Upper lobe of left lung (tissue), 6 donors: ENCODE measurements at regions not wholly inside any gene's neighbourhood (a gene's known extent, or its start where the extent isn't known, plus 50 kb on each side); places are given as distances from the start of the nearest gene placed in this dataset.

Experiments
- ATAC-seq, 2 donors: fragments of 200-7000 bp; cut with Tn5 transposase; one replicate each; pipeline ENCODE4 v1.9.1; 2022; ENCODE audit warnings: mild to moderate bottlenecking in 2 of 2, moderate library complexity in 2 of 2; ENCODE audit not compliant: low FRiP score in 2 of 2
- DNase-seq, 2 donors: peaks; one replicate each; pipeline ENCODE4 v3.0.0-alpha.2; 2019 to 2020
- H3K27ac ChIP-seq, 4 donors: fragments of 200-600 bp; sonication (generic); one replicate each; pipeline ENCODE4 v1.5.1; 2016 to 2019
- H3K27me3 ChIP-seq, 4 donors: fragments of 200-600 bp; sonication (generic); one replicate each; pipeline ENCODE4 v1.5.1; 2017 to 2019
- H3K36me3 ChIP-seq, 4 donors: fragments of 200-600 bp; sonication (generic); one replicate each; pipeline ENCODE4 v1.5.1; 2016 to 2019
- H3K4me1 ChIP-seq, 4 donors: fragments of 200-600 bp; sonication (generic); one replicate each; pipeline ENCODE4 v1.5.1; 2018 to 2019
- H3K4me3 ChIP-seq, 4 donors: fragments of 200-600 bp; sonication (generic); one replicate each; pipeline ENCODE4 v1.5.1; 2017 to 2019; ENCODE audit warnings: mild to moderate bottlenecking in 2 of 4, moderate library complexity in 1 of 4
- H3K9me3 ChIP-seq, 4 donors: fragments of 200-600 bp; sonication (generic); one replicate each; pipeline ENCODE4 v1.5.1; 2018 to 2019
- EP300 ChIP-seq, 4 donors: sonication (generic); formaldehyde crosslinking; IDR thresholded peaks; one replicate each; pipeline ENCODE4 v1.5.1; 2017; ENCODE audit warnings: antibody characterized with exemption in 4 of 4, control low read depth in 2 of 4
- POLR2A ChIP-seq, 4 donors: fragments of 450-650 bp; IDR thresholded peaks; one replicate each; pipeline ENCODE4 v1.5.1; 2016 to 2017; ENCODE audit warnings: antibody characterized with exemption in 4 of 4, mild to moderate bottlenecking in 2 of 4
- POLR2AphosphoS5 ChIP-seq, 2 donors: sonication (generic); formaldehyde crosslinking; IDR thresholded peaks; one replicate each; pipeline ENCODE4 v1.5.1; 2017; ENCODE audit warnings: antibody characterized with exemption in 2 of 2
- WGBS, 2 donors: methylation state at CpG; one replicate each; pipeline ENCODE4 v1.1.5; 2017 to 2018; 5-methylcytosine and 5-hydroxymethylcytosine counted together
- TF ChIP-seq, protein P1 (sequence below), 6 experiments: fragments of 450-650 bp in 4 of 6; fragments of 200-600 bp in 2 of 6; sonication (generic) in 2 of 6; IDR thresholded peaks; one replicate each; pipeline ENCODE4 v1.5.1; 2016 to 2019; ENCODE audit warnings: antibody characterized with exemption in 6 of 6
- donor health status: DM: no; HTN: no; CAD: no; lungs with moderate emphysema.
- donor health status: DM: no; HTN: yes; CAD: no; lungs with severe emphysema.

DNA sequence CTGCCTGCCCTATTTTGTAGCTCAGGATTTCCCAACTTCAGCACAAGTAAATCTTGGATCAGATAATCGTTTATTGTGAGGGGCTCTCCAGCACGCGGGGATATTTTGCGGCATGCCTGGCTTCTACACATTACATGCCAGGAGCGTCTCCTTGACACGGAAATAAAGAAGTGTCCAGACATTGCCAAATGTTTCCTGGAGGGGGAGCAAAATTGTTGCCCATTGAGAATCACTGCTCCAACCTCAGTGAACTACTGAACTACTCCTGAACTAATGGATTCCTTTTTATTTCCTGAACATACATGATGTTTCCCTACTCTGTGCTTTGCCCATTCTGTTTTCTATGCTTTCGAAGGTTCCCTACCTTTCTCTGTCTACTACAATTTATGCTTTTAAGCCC is 1359.1 kb upstream of the ADGRL2 start:
- ATAC-seq (no peak), DNase-seq (no peak)
- TF ChIP-seq, protein P1, sequence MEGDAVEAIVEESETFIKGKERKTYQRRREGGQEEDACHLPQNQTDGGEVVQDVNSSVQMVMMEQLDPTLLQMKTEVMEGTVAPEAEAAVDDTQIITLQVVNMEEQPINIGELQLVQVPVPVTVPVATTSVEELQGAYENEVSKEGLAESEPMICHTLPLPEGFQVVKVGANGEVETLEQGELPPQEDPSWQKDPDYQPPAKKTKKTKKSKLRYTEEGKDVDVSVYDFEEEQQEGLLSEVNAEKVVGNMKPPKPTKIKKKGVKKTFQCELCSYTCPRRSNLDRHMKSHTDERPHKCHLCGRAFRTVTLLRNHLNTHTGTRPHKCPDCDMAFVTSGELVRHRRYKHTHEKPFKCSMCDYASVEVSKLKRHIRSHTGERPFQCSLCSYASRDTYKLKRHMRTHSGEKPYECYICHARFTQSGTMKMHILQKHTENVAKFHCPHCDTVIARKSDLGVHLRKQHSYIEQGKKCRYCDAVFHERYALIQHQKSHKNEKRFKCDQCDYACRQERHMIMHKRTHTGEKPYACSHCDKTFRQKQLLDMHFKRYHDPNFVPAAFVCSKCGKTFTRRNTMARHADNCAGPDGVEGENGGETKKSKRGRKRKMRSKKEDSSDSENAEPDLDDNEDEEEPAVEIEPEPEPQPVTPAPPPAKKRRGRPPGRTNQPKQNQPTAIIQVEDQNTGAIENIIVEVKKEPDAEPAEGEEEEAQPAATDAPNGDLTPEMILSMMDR (IDR thresholded peaks at IDR 0.05), result no peak
- TF ChIP-seq EP300 (IDR thresholded peaks at IDR 0.05), result no peak
- TF ChIP-seq POLR2AphosphoS5 (IDR thresholded peaks at IDR 0.05), result no peak
- no peak for TF ChIP-seq POLR2A (IDR thresholded peaks at IDR 0.05)

DNA sequence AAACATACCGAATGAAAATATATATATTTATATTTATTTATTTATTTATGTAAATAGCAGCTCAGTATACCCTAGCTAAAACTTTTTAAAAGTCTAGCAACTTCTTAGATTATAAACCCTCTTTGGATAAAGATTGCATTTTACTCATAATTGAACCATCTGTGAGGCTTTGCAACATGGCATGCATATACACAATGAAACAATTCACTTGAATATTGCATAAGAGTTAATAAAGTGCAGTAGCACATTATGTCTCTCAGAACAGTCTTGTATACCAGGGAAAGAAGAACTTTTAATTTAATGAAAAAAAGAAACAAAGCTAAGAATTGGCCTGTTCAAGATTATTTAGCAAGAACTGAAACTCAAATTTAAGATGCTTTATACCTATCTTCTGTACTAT is 1363.9 kb upstream of the ADGRL2 start:
- no peaks in the 10 kb centered on the region for H3K9me3 ChIP-seq
- WGBS, 2 donors, result 76 to 90% methylated on average over 1 of the region's 1 CpG
- H3K4me1 ChIP-seq, result no peaks in the 10 kb centered on the region
- no peaks in the 10 kb centered on the region for H3K27me3 ChIP-seq
- H3K4me3 ChIP-seq, result no peak overlapping the region
- H3K27ac ChIP-seq, result no peak overlapping the region
- TF ChIP-seq POLR2AphosphoS5 (IDR thresholded peaks at IDR 0.05) (no peak), EP300 (IDR thresholded peaks at IDR 0.05) (no peak), POLR2A (IDR thresholded peaks at IDR 0.05) (no peak)
- TF ChIP-seq, protein P1 (IDR thresholded peaks at IDR 0.05), result no peak
- DNase-seq (no peak), ATAC-seq (no peak)
- H3K36me3 ChIP-seq, result no peaks in the 10 kb centered on the region

More for the DNA sequence above, 1359.1 kb upstream of the ADGRL2 start:
- no peaks in the 10 kb centered on the region for H3K4me1 ChIP-seq
- no peaks in the 10 kb centered on the region for H3K27me3 ChIP-seq
- no peak overlapping the region for H3K27ac ChIP-seq
- no peaks in the 10 kb centered on the region for H3K9me3 ChIP-seq
- H3K36me3 ChIP-seq, result no peaks in the 10 kb centered on the region
- no peak overlapping the region for H3K4me3 ChIP-seq
- WGBS, 2 donors, result 71 to 72% methylated on average over 7 of the region's 7 CpGs

DNA sequence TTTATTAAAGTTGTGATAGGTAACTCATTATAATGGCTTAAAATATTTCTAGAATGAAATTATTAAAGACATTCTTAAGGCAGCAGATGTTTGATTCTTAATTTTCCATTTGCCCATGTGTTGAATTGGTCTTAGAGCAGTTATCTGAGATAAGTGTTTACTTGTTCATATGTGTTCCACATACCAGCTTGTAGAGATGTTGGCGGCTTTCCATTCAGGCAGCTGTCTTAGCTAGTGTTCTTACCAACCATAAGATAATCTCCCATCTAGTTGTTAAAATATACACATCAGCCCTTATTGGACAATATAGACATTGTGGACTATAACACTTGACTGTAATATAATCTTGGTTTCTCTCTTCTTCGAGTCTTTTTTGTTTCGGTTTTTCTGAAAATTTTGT is 1372.9 kb upstream of the ADGRL2 start:
- TF ChIP-seq POLR2AphosphoS5 (IDR thresholded peaks at IDR 0.05), result no peak
- TF ChIP-seq EP300 (IDR thresholded peaks at IDR 0.05), result no peak
- TF ChIP-seq, protein P1 (IDR thresholded peaks at IDR 0.05), result no peak
- TF ChIP-seq POLR2A (IDR thresholded peaks at IDR 0.05), result no peak
- DNase-seq, result no peak
- Histone ChIP-seq H3K36me3 (no peaks in the 10 kb centered on the region), H3K27ac (no peak overlapping the region), H3K4me3 (no peak overlapping the region), H3K4me1 (no peaks in the 10 kb centered on the region), H3K9me3 (no peaks in the 10 kb centered on the region), H3K27me3 (no peaks in the 10 kb centered on the region)
- 81 to 83% methylated on average over 3 of the region's 3 CpGs for WGBS, 2 donors
- ATAC-seq, result no peak

DNA sequence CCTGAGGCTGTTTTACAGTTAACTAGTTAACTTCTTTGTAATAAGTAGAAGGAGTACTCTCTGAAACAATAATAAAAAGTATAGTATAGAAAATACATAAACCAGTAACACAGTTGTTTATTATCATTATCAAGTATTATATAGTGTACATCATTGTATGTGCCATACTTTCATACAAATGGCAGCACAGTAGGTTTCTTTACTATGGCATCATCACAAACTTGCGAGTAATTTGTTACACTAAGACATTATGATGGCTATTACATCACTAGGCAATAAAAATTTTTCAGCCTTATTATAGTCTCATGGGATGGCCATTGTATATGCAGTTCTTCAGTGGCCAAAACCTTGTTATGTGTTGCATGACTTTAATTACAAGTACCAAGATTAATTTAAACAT is 1376.5 kb upstream of the ADGRL2 start:
- H3K4me3 ChIP-seq, result no peak overlapping the region
- 93% methylated on average over 1 of the region's 1 CpG for WGBS, 2 donors
- DNase-seq, result no peak
- H3K4me1 ChIP-seq, result no peaks in the 10 kb centered on the region
- TF ChIP-seq EP300 (IDR thresholded peaks at IDR 0.05) (no peak), POLR2AphosphoS5 (IDR thresholded peaks at IDR 0.05) (no peak), POLR2A (IDR thresholded peaks at IDR 0.05) (no peak)
- TF ChIP-seq, protein P1 (IDR thresholded peaks at IDR 0.05), result no peak
- no peak overlapping the region for H3K27ac ChIP-seq
- no peaks in the 10 kb centered on the region for H3K27me3 ChIP-seq
- no peaks in the 10 kb centered on the region for H3K36me3 ChIP-seq
- no peaks in the 10 kb centered on the region for H3K9me3 ChIP-seq
- no peak for ATAC-seq

DNA sequence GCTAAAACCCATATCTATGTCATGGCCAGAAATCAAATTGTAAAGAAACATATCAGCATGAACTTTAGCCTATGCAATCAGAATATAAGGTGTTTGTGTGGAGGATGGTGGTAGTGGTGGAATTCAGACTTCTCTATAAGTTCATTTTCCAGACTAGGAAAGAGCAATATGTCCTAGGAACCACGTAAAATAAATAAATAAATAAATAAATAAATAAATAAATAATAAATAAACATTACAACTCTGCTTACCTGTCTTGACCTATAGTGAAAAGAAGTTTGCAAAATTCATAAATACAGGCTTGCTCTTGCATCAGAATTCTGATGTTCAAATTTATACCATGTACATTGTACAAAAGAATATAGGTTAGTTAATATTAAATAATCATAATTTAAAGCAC is 1382.6 kb upstream of the ADGRL2 start:
- TF ChIP-seq, protein P1 (IDR thresholded peaks at IDR 0.05), result no peak
- no peak for TF ChIP-seq EP300 (IDR thresholded peaks at IDR 0.05)
- no peak for TF ChIP-seq POLR2A (IDR thresholded peaks at IDR 0.05)
- TF ChIP-seq POLR2AphosphoS5 (IDR thresholded peaks at IDR 0.05), result no peak
- Histone ChIP-seq H3K9me3 (no peaks in the 10 kb centered on the region), H3K4me1 (no peaks in the 10 kb centered on the region), H3K27ac (no peak overlapping the region), H3K36me3 (no peaks in the 10 kb centered on the region), H3K27me3 (no peaks in the 10 kb centered on the region), H3K4me3 (no peak overlapping the region)
- no peak for DNase-seq
- ATAC-seq, result no peak
- WGBS, 2 donors, result 80 to 90% methylated on average over 1 of the region's 1 CpG
